ENCODE measurements at regions not wholly inside any gene's neighbourhood (a gene's known extent, or its start where the extent isn't known, plus 50 kb on each side); places are given as distances from the start of the nearest gene placed in this dataset.

DNA sequence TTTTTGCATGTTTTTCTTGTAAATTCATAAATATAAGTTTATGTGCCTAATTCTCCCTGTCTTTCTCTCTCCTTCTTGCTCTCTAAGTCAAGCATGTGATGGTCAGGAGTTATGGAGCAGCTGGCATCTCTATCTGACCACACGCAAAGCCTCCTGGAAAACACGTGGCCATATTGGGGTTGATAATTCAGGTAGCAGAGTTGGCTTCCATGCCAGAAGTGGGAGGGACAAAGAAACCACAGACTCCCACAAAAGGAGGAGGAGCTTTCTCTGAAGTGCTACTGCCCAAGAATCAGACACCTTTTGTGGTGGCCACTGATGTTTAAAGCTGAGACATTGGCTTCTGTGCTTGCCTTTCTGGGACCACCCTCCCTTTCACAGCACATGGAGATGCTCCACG lies 517.6 kb upstream of the TMEM132C start:
- no peak for FAIRE-seq

GRCh38 chr12:127750076-127750840 lies 516.7 kb upstream of the TMEM132C start:
- no peak for TF ChIP-seq CTCF (IDR thresholded peaks at IDR 0.05; ENCODE audit: insufficient read depth, missing control alignments)
- DNase-seq (ENCODE audit: insufficient read length, low spot score) = no peak
- no peak for FAIRE-seq

More for the DNA sequence above, 517.6 kb upstream of the TMEM132C start:
- TF ChIP-seq CTCF (IDR thresholded peaks at IDR 0.05; ENCODE audit: insufficient read depth, missing control alignments) = no peak
- no peak for DNase-seq (ENCODE audit: insufficient read length, low spot score)

DNA sequence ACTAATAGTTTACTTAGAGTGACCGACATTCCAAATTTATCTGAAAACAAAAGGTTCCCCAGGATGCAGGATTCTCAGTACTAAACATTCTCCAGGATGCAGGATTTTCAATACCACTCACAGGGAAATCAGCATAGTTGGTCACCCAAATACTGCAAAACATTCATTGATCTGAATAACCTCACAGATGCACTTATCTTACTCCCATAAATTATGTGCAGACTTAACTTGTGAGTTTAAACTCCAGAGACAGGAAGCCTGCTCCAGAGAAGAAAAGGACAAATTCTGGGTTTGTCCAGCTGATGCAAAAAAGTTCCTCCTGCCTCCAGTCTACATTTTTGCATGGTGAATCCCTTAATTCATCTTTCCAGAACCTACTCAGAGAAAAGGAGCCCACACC lies 514.2 kb upstream of the TMEM132C start:
- TF ChIP-seq CTCF (IDR thresholded peaks at IDR 0.05; ENCODE audit: insufficient read depth, missing control alignments) = no peak
- DNase-seq (ENCODE audit: insufficient read length, low spot score) (no peak), FAIRE-seq (no peak)

DNA sequence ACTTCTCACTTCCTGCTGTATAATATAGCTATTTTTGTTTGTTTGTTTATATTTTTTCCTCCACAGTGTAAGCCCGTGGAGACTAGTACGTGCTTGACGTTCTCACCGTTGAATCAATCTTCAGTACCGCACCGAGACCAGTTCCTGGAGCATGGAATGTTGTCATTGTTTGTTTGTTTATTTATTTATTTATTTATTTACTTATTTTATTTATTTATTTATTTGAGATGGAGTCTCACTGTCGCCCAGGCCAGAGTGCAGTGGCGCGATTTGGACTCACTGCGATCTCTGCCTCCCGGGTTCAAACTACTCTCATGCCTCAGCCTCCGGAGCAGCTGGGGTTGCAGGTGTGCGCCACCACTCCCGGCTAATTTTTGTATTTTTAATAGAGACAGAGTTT lies 506.6 kb upstream of the TMEM132C start:
- DNase-seq (ENCODE audit: insufficient read length, low spot score) = no peak
- TF ChIP-seq CTCF (IDR thresholded peaks at IDR 0.05; ENCODE audit: insufficient read depth, missing control alignments) = no peak
- no peak for FAIRE-seq

DNA sequence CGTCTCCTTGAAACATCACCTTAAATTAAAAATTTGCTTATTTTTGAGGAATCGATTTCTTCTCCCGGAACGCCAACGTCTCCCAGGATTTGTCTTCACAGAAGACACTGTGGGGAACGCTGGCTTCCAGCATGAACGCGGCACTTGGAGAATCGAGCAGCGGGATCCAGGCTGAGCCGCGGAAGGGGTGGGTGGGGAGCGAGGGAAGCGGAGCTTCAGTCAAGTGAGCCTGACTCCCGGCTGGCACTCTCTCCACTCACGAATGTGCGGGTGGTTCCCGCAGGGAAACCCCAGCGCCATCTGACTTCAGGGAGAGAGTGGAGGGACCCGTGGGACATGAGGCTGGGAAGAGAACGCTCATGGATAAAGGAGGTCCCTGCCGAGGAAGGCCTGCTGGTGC lies 506.0 kb upstream of the TMEM132C start:
- FAIRE-seq = no peak
- TF ChIP-seq CTCF (IDR thresholded peaks at IDR 0.05; ENCODE audit: insufficient read depth, missing control alignments) = no peak
- no peak for DNase-seq (ENCODE audit: insufficient read length, low spot score)

DNA sequence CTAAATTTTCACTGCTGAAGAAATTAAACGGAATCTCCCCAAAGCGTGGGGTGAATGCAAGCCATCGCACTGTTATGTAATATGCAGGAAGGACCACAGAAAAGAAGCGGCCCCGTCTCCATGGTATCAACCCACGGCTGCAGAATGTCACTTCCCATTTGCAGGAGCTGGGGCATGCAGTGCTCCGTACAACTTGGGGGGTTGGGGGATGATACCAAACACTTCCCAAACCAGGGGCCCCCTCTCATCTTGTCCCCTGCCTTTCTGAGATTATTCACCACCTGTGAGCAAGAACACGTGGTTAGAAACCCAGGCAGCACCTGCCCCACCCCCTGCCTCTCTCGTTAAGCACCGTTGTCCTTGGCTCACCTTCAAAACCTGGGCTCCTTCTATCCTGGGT lies 505.1 kb upstream of the TMEM132C start:
- no peak for FAIRE-seq
- DNase-seq (ENCODE audit: insufficient read length, low spot score) = no peak
- TF ChIP-seq CTCF (IDR thresholded peaks at IDR 0.05; ENCODE audit: insufficient read depth, missing control alignments) = no peak

- TF ChIP-seq CTCF (IDR thresholded peaks at IDR 0.05; ENCODE audit: insufficient read depth, missing control alignments) = no peak
- FAIRE-seq (no peak), DNase-seq (ENCODE audit: insufficient read length, low spot score) (no peak)
Measured at GRCh38 chr12:127767656-127768055, 499.3 kb upstream of the TMEM132C start.
